Liver (tissue), 2 donors: ENCODE measurements at regions not wholly inside any gene's neighbourhood (a gene's known extent, or its start where the extent isn't known, plus 50 kb on each side); places are given as distances from the start of the nearest gene placed in this dataset.

Source experiments
- CTCF ChIP-seq: fragments of 150-350 bp; IDR thresholded peaks from 2 replicates; pipeline ENCODE4 v1.5.1; 2017; ENCODE audit warnings: improper control_type of control experiment, low read depth, low read length; ENCODE audit not compliant: missing input control
- MAX ChIP-seq: IDR thresholded peaks from 2 replicates; pipeline ENCODE4 v1.6.1; 2016; ENCODE audit warnings: antibody characterized with exemption
- REST ChIP-seq: IDR thresholded peaks from 2 replicates; pipeline ENCODE4 v1.6.1; 2016; ENCODE audit warnings: antibody characterized with exemption, mild to moderate bottlenecking
- donor health status: healthy.

GRCh38 chr14:42872786-42873185 lies 1266.1 kb downstream of the LRFN5 start:
- TF ChIP-seq CTCF (no peak), MAX (no peak), REST (no peak)
